ENCODE measurements at regions not wholly inside any gene's neighbourhood (a gene's known extent, or its start where the extent isn't known, plus 50 kb on each side); places are given as distances from the start of the nearest gene placed in this dataset.
A peak's percentile ranks its signal among the peaks of the same experiment; 100 is the strongest.

- Histone ChIP-seq H3K27me3 (ENCODE audit: control insufficient read depth, insufficient read depth, low read length) (no peaks in the 10 kb centered on the region), H3K36me3 (ENCODE audit: control insufficient read depth, insufficient read depth, low read length) (no peaks in the 10 kb centered on the region), H3K4me3 (ENCODE audit: low read depth, low read length) (no peak overlapping the region)
- no peak for TF ChIP-seq CTCF (IDR thresholded peaks at IDR 0.05; ENCODE audit: insufficient read depth, low read length, poor library complexity, severe bottlenecking)
- no peak for DNase-seq (ENCODE audit: low read depth)
Observed at GRCh38 chr6:11322252-11322885, 89.9 kb upstream of the NEDD9 start.

GRCh38 chr6:11320914-11321597, 88.6 kb upstream of the NEDD9 start:
- DNase-seq (ENCODE audit: low read depth): no peak
- Histone ChIP-seq H3K36me3 (ENCODE audit: control insufficient read depth, insufficient read depth, low read length) (no peaks in the 10 kb centered on the region), H3K27me3 (ENCODE audit: control insufficient read depth, insufficient read depth, low read length) (no peaks in the 10 kb centered on the region), H3K4me3 (ENCODE audit: low read depth, low read length) (no peak overlapping the region)
- no peak for TF ChIP-seq CTCF (IDR thresholded peaks at IDR 0.05; ENCODE audit: insufficient read depth, low read length, poor library complexity, severe bottlenecking)

- no peaks in the 10 kb centered on the region for H3K27me3 ChIP-seq (ENCODE audit: control insufficient read depth, insufficient read depth, low read length)
- H3K36me3 ChIP-seq (ENCODE audit: control insufficient read depth, insufficient read depth, low read length): no peaks in the 10 kb centered on the region
- DNase-seq (ENCODE audit: low read depth): no peak
- no peak overlapping the region for H3K4me3 ChIP-seq (ENCODE audit: low read depth, low read length)
- TF ChIP-seq CTCF (IDR thresholded peaks at IDR 0.05; ENCODE audit: insufficient read depth, low read length, poor library complexity, severe bottlenecking): no peak
Observed at GRCh38 chr6:11318835-11319813, 86.7 kb upstream of the NEDD9 start.

GRCh38 chr6:11317885-11318771, 85.7 kb upstream of the NEDD9 start:
- H3K36me3 ChIP-seq (ENCODE audit: control insufficient read depth, insufficient read depth, low read length): no peaks in the 10 kb centered on the region
- H3K4me3 ChIP-seq (ENCODE audit: low read depth, low read length): no peak overlapping the region
- DNase-seq (ENCODE audit: low read depth): peak; percentile 100
- H3K27me3 ChIP-seq (ENCODE audit: control insufficient read depth, insufficient read depth, low read length): no peaks in the 10 kb centered on the region
- no peak for TF ChIP-seq CTCF (IDR thresholded peaks at IDR 0.05; ENCODE audit: insufficient read depth, low read length, poor library complexity, severe bottlenecking)

GRCh38 chr6:11315743-11316437, 83.4 kb upstream of the NEDD9 start:
- H3K27me3 ChIP-seq (ENCODE audit: control insufficient read depth, insufficient read depth, low read length): no peaks in the 10 kb centered on the region
- H3K4me3 ChIP-seq (ENCODE audit: low read depth, low read length): no peak overlapping the region
- DNase-seq (ENCODE audit: low read depth): peak; percentile 78
- no peaks in the 10 kb centered on the region for H3K36me3 ChIP-seq (ENCODE audit: control insufficient read depth, insufficient read depth, low read length)
- TF ChIP-seq CTCF (IDR thresholded peaks at IDR 0.05; ENCODE audit: insufficient read depth, low read length, poor library complexity, severe bottlenecking): no peak
